ENCODE measurements at regions not wholly inside any gene's neighbourhood (a gene's known extent, or its start where the extent isn't known, plus 50 kb on each side); places are given as distances from the start of the nearest gene placed in this dataset.

DNA sequence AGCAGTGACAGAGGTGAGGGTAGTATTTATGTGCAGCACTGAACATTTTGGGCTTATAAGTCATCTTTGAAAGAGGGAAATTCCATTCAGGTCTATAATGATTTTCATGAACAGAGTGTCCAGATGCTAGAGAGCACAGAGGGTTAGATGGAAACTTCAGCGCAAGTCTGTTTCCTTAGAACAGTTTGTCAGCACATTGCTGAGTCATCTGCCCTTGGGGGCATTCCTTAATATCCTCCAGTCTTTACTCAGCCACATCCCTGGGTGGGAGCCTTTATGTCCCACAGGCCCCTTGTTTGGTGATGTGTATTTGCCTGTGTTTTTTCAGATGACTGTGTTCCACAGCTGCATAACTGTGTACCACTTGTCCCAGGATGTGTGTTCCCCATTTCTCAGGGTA is 138.5 kb upstream of the S1PR3 start:
- Histone ChIP-seq H3K9ac (ENCODE audit: low read depth, low read length) (no peak overlapping the region), H2BK15ac (ENCODE audit: low read depth, low read length) (no peak overlapping the region), H2BK20ac (ENCODE audit: low read depth, low read length) (no peak overlapping the region), H3K9me3 (ENCODE audit: control insufficient read depth, insufficient read depth, low read length) (peaks cover 4% of the 10 kb centered on the region), H3K56ac (ENCODE audit: extremely low read depth, insufficient read depth, low read length) (no peak overlapping the region), H4K5ac (ENCODE audit: low read depth, low read length) (no peak overlapping the region), H3K9me1 (ENCODE audit: insufficient read depth, low read length) (no peaks in the 10 kb centered on the region), H3K4me3 (ENCODE audit: insufficient read depth, low read depth, low read length) (no peak overlapping the region), H3K23ac (ENCODE audit: low read depth, low read length) (no peak overlapping the region), H3K27ac (ENCODE audit: insufficient read depth, low read length) (no peak overlapping the region), H2AFZ (replicated peaks; ENCODE audit: low read length, poor library complexity) (no peak overlapping the region), H2AK9ac (replicated peaks; ENCODE audit: low read depth, low read length, poor library complexity) (no peak overlapping the region), H3K79me1 (ENCODE audit: low read depth in 1 of 2, low read length in 2 of 2) (no peaks in the 10 kb centered on the region), H3K4ac (ENCODE audit: low read depth, low read length) (peak overlapping the region; percentile 36; the same call in 1 of the 2 replicates), H2BK5ac (ENCODE audit: low read depth, low read length, poor library complexity, severe bottlenecking) (no peak overlapping the region), H2BK120ac (ENCODE audit: low read depth, low read length) (peak overlapping the region; percentile 42; the same call in 1 of the 2 replicates), H4K91ac (ENCODE audit: insufficient read depth, low read depth, low read length) (no peak overlapping the region), H4K8ac (ENCODE audit: low read depth in 2 of 2, low read length in 2 of 2) (no peak overlapping the region), H3K14ac (replicated peaks; ENCODE audit: low read depth, low read length) (no peak overlapping the region), H4K20me1 (ENCODE audit: insufficient read depth, low read length) (no peaks in the 10 kb centered on the region), H3K4me2 (ENCODE audit: low read depth, low read length) (no peak overlapping the region), H3K36me3 (ENCODE audit: control insufficient read depth, insufficient read depth, low read length) (no peaks in the 10 kb centered on the region), H3K18ac (ENCODE audit: low read depth, low read length) (no peak overlapping the region), H3K4me1 (ENCODE audit: control insufficient read depth, insufficient read depth, low read length) (0 out of 2 replicates have a peak, but pooled peaks cover 2% of the 10 kb centered on the region), H3K27me3 (ENCODE audit: control insufficient read depth, insufficient read depth, low read length) (no peaks in the 10 kb centered on the region; the same call in 1 of the 2 replicates), H2AK5ac (ENCODE audit: low read depth, low read length) (no peak overlapping the region)
- in situ Hi-C loops (cut with MboI; ENCODE audit: low sequenced_read_pairs), result no loop called here
- ATAC-seq (ENCODE audit: low read depth) (peak; percentile 99), DNase-seq (peak; percentile 95)
- ChIA-PET POLR2A (ENCODE audit: unreplicated experiment) (no interaction called here), CTCF (interaction anchor here (1.0 kb wide), 1 partner anchor 112 kb away, joined by 3 read pairs; no protein-coding TSS in a partner anchor)
- no CpG with 5 or more reads among the region's 1 CpG for WGBS, 2 experiments (ENCODE audit: extremely low coverage in 2 of 2, insufficient read length in 1 of 2)
- intact Hi-C loops (cut with micrococcal nuclease), result loop anchor here (5.0 kb wide), 1 partner anchor 140 kb away; the partner anchor contains the start of gene S1PR3
- no TSS peak for BruUV-seq (replicated peaks)
- TF ChIP-seq POLR2A (IDR thresholded peaks at IDR 0.05; ENCODE audit: low read depth, low read length), result no peak
- no peak for TF ChIP-seq CHD1 (IDR thresholded peaks at IDR 0.05; ENCODE audit: low read depth, low read length)
- no peak for TF ChIP-seq RFX5 (IDR thresholded peaks at IDR 0.05; ENCODE audit: low read depth, low read length)
- TF ChIP-seq MAZ (IDR thresholded peaks at IDR 0.05; ENCODE audit: borderline replicate concordance, low read depth, low read length), result no peak
- TF ChIP-seq MXI1 (IDR thresholded peaks at IDR 0.05; ENCODE audit: borderline replicate concordance, low read depth, low read length), result no peak
- TF ChIP-seq, protein P1, sequence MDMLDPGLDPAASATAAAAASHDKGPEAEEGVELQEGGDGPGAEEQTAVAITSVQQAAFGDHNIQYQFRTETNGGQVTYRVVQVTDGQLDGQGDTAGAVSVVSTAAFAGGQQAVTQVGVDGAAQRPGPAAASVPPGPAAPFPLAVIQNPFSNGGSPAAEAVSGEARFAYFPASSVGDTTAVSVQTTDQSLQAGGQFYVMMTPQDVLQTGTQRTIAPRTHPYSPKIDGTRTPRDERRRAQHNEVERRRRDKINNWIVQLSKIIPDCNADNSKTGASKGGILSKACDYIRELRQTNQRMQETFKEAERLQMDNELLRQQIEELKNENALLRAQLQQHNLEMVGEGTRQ (IDR thresholded peaks at IDR 0.05; ENCODE audit: low read depth, low read length), result no peak
- TF ChIP-seq, protein P2, sequence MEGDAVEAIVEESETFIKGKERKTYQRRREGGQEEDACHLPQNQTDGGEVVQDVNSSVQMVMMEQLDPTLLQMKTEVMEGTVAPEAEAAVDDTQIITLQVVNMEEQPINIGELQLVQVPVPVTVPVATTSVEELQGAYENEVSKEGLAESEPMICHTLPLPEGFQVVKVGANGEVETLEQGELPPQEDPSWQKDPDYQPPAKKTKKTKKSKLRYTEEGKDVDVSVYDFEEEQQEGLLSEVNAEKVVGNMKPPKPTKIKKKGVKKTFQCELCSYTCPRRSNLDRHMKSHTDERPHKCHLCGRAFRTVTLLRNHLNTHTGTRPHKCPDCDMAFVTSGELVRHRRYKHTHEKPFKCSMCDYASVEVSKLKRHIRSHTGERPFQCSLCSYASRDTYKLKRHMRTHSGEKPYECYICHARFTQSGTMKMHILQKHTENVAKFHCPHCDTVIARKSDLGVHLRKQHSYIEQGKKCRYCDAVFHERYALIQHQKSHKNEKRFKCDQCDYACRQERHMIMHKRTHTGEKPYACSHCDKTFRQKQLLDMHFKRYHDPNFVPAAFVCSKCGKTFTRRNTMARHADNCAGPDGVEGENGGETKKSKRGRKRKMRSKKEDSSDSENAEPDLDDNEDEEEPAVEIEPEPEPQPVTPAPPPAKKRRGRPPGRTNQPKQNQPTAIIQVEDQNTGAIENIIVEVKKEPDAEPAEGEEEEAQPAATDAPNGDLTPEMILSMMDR (conservative IDR thresholded peaks at IDR 0.05; ENCODE audit: low read depth, low read length), result no peak
- TF ChIP-seq CEBPB (IDR thresholded peaks at IDR 0.05; ENCODE audit: low read depth, low read length), result no peak
- peak; percentile 90 for TF ChIP-seq NFE2L2 (IDR thresholded peaks at IDR 0.05; ENCODE audit: low read depth, low read length)
- no peak; the same call in 1 of the 2 replicates for TF ChIP-seq RAD21 (IDR thresholded peaks at IDR 0.05; ENCODE audit: low read length)
- peak; percentile 77 for TF ChIP-seq MAFK (IDR thresholded peaks at IDR 0.05; ENCODE audit: low read depth, low read length)
- TF ChIP-seq SMC3 (IDR thresholded peaks at IDR 0.05; ENCODE audit: low read depth, low read length), result no peak
- TF ChIP-seq RCOR1 (IDR thresholded peaks at IDR 0.05; ENCODE audit: insufficient replicate concordance, low read length), result no peak
- peak; percentile 47 for TF ChIP-seq FOS (IDR thresholded peaks at IDR 0.05; ENCODE audit: low read depth, low read length)
- no peak for TF ChIP-seq BHLHE40 (IDR thresholded peaks at IDR 0.05; ENCODE audit: low read depth, low read length)
- TF ChIP-seq, protein P3, sequence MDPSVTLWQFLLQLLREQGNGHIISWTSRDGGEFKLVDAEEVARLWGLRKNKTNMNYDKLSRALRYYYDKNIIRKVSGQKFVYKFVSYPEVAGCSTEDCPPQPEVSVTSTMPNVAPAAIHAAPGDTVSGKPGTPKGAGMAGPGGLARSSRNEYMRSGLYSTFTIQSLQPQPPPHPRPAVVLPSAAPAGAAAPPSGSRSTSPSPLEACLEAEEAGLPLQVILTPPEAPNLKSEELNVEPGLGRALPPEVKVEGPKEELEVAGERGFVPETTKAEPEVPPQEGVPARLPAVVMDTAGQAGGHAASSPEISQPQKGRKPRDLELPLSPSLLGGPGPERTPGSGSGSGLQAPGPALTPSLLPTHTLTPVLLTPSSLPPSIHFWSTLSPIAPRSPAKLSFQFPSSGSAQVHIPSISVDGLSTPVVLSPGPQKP (IDR thresholded peaks at IDR 0.05; ENCODE audit: borderline replicate concordance, low read depth, low read length), result no peak
- dilution Hi-C loops (cut with HindIII; ENCODE audit: low sequenced_read_pairs, unreplicated experiment), result no loop called here

Data from IMR-90 (cell line).